HEK293T (cell line): ENCODE measurements at regions not wholly inside any gene's neighbourhood (a gene's known extent, or its start where the extent isn't known, plus 50 kb on each side); places are given as distances from the start of the nearest gene placed in this dataset.

Experiments
- CTBP1 ChIP-seq: fragments of 450-650 bp; IDR thresholded peaks from 2 replicates; pipeline ENCODE4 v1.6.1; 2016; ENCODE audit warnings: borderline replicate concordance
- SP1 ChIP-seq: fragments of 450-650 bp; IDR thresholded peaks from 2 replicates; pipeline ENCODE4 v1.6.1; 2017
- SUZ12 ChIP-seq: fragments of 450-650 bp; IDR thresholded peaks from 2 replicates; pipeline ENCODE4 v1.6.1; 2016; ENCODE audit warnings: mild to moderate bottlenecking

- TF ChIP-seq CTBP1 (no peak), SUZ12 (no peak), SP1 (no peak)
Observed at GRCh38 chr12:118608770-118609344, 232.5 kb downstream of the SUDS3 start.
